ENCODE measurements at regions not wholly inside any gene's neighbourhood (a gene's known extent, or its start where the extent isn't known, plus 50 kb on each side); places are given as distances from the start of the nearest gene placed in this dataset.
"Not testable (repeated sequence)": the region's sequence is repeated elsewhere in the genome, so short reads cannot be mapped to it uniquely, and the experiment has no call there.

DNA sequence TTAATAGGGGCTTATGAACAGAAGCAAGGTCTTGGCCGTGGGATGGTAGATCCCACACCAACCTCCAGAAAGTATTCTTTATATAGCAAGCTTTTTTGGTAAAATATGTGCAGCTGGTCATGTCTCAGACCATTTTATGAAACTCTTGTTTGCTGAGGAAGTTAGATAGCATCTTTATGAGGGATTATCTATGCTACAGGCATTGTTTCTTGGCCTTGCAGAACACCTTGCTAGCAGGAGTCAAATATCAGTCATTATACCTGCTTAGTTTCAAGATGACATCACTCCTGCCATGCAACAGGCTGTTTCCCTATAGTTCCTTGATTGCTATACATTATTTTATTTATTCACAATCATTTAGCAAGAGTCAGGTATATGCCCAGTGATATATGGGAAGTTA is 84.8 kb upstream of the LRFN5 start:
- Histone ChIP-seq H3K36me3 (ENCODE audit: control insufficient read depth, insufficient read depth, low read length) (no peaks in the 10 kb centered on the region), H3K27me3 (ENCODE audit: control insufficient read depth, insufficient read depth, low read length) (no peaks in the 10 kb centered on the region), H3K4me3 (ENCODE audit: low read depth, low read length) (no peak overlapping the region)
- DNase-seq (ENCODE audit: low read depth): no peak
- TF ChIP-seq, protein P1, sequence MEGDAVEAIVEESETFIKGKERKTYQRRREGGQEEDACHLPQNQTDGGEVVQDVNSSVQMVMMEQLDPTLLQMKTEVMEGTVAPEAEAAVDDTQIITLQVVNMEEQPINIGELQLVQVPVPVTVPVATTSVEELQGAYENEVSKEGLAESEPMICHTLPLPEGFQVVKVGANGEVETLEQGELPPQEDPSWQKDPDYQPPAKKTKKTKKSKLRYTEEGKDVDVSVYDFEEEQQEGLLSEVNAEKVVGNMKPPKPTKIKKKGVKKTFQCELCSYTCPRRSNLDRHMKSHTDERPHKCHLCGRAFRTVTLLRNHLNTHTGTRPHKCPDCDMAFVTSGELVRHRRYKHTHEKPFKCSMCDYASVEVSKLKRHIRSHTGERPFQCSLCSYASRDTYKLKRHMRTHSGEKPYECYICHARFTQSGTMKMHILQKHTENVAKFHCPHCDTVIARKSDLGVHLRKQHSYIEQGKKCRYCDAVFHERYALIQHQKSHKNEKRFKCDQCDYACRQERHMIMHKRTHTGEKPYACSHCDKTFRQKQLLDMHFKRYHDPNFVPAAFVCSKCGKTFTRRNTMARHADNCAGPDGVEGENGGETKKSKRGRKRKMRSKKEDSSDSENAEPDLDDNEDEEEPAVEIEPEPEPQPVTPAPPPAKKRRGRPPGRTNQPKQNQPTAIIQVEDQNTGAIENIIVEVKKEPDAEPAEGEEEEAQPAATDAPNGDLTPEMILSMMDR (IDR thresholded peaks at IDR 0.05; ENCODE audit: insufficient read depth, low read depth, low read length): no peak
- ChIA-PET POLR2A (no interaction called here), CTCF (no interaction called here)

DNA sequence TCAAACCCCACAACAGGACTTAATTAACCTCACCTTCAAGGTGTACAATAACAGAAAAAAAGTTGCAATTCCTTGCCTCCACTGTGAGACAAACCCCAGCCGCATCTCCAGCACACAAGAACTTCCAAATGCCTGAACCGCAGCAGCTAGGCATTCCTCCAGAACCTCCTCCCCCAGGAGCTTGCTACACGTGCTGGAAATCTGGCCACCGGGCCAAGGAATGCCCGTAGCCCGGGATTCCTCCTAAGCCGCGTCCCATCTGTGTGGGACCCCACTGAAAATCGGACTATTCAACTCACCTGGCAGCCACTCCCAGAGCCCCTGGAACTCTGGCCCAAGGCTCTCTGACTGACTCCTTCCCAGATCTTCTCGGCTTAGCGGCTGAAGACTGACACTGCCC is 88.6 kb upstream of the LRFN5 start:
- CTCF ChIA-PET; DNase-seq (ENCODE audit: low read depth); H3K27me3 ChIP-seq (ENCODE audit: control insufficient read depth, insufficient read depth, low read length); POLR2A ChIA-PET; H3K4me3 ChIP-seq (ENCODE audit: low read depth, low read length); H3K36me3 ChIP-seq (ENCODE audit: control insufficient read depth, insufficient read depth, low read length): not testable (repeated sequence)

DNA sequence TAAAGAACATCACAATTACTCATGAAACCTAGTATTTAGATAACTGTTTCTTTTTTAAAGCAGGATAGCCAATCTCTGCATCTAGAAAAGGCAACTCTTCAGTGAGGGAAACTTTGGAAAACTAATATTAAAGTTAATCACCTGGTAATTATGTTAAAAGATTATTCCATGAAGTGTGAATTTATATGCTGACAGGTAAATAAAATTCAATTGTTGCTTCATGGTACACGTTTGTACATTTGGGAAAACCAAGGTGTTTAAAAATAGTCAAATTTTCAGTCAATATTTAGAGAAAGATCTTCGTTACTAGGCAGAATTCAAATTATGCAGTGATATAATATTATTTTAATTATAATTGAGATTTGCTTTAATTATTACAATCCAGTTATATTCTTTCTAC is 100.1 kb upstream of the LRFN5 start:
- TF ChIP-seq, protein P1 (IDR thresholded peaks at IDR 0.05; ENCODE audit: insufficient read depth, low read depth, low read length): no peak
- H3K36me3 ChIP-seq (ENCODE audit: control insufficient read depth, insufficient read depth, low read length): no peaks in the 10 kb centered on the region
- ChIA-PET POLR2A (interaction anchor here (0.6 kb wide), 1 partner anchor 8 kb away, joined by 7 read pairs; no protein-coding TSS in a partner anchor), CTCF (no interaction called here)
- H3K4me3 ChIP-seq (ENCODE audit: low read depth, low read length): no peak overlapping the region
- no peaks in the 10 kb centered on the region for H3K27me3 ChIP-seq (ENCODE audit: control insufficient read depth, insufficient read depth, low read length)
- DNase-seq (ENCODE audit: low read depth): no peak

DNA sequence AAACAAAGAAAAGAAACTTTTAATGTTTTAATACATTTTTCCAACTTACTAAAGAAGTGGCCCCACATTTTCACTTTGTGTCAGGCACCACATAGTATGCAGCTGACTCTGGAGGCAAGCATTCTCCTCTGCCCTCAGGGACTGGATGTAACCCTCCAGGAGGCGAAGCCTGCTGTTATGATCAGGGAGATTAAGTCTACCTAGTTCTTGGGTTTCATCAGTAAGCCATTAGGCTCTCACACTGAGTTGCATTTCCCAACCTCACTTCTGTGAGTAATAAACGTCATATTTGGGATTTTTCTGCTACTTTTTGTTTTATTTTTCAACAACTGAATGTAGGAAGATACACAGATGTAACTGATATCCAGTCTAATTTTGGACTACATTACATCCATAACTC is 101.2 kb upstream of the LRFN5 start:
- DNase-seq (ENCODE audit: low read depth): no peak
- Histone ChIP-seq H3K36me3 (ENCODE audit: control insufficient read depth, insufficient read depth, low read length) (no peaks in the 10 kb centered on the region), H3K27me3 (ENCODE audit: control insufficient read depth, insufficient read depth, low read length) (no peaks in the 10 kb centered on the region), H3K4me3 (ENCODE audit: low read depth, low read length) (no peak overlapping the region)
- TF ChIP-seq, protein P1 (IDR thresholded peaks at IDR 0.05; ENCODE audit: insufficient read depth, low read depth, low read length): no peak
- CTCF ChIA-PET: no interaction called here
- POLR2A ChIA-PET: no interaction called here

DNA sequence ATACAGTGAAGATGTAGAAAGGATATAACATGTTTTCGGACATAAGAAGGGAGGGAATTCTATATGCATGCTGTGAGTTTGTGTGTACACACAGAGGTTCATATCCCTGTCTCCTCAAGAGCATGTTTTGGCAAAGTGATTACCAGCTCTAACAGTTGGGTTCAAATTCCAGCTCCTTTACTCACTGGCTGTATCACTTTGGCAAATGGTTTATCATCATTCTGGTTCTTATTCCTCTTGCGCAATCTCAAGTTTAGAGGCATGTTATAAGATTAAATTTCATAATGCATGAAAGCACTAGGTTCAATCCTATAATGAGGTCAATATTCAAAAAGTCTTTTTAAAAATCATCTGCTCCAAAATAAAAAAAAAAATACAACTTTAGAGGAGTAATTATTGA is 107.7 kb upstream of the LRFN5 start:
- TF ChIP-seq, protein P1 (IDR thresholded peaks at IDR 0.05; ENCODE audit: insufficient read depth, low read depth, low read length): no peak
- H3K4me3 ChIP-seq (ENCODE audit: low read depth, low read length): no peak overlapping the region

DNA sequence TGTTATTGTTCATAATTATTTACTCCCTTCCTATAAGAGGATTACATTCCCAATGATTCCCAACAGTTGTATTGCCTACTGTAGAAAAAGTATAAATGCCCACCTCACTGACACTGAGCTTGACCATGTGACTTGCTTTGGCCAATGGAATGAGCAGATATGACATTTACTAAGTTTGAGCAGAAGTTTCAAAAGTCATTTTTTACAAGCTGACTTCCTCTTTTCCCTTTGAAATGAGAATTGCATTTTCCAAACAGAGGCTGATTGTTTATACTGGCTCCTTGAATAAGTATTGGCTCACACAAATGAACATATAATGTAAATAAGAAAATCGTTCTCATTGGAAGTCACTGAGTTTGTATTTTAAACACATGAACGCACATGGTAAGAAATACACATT is 116.4 kb upstream of the LRFN5 start:
- H3K27me3 ChIP-seq (ENCODE audit: control insufficient read depth, insufficient read depth, low read length): no peaks in the 10 kb centered on the region
- no peak overlapping the region for H3K4me3 ChIP-seq (ENCODE audit: low read depth, low read length)
- no peaks in the 10 kb centered on the region for H3K36me3 ChIP-seq (ENCODE audit: control insufficient read depth, insufficient read depth, low read length)
- no peak for DNase-seq (ENCODE audit: low read depth)
- ChIA-PET POLR2A (no interaction called here), CTCF (no interaction called here)
- TF ChIP-seq, protein P1 (IDR thresholded peaks at IDR 0.05; ENCODE audit: insufficient read depth, low read depth, low read length): no peak

More for the DNA sequence above, 107.7 kb upstream of the LRFN5 start:
- CTCF ChIA-PET: no interaction called here
- Histone ChIP-seq H3K36me3 (ENCODE audit: control insufficient read depth, insufficient read depth, low read length) (no peaks in the 10 kb centered on the region), H3K27me3 (ENCODE audit: control insufficient read depth, insufficient read depth, low read length) (no peaks in the 10 kb centered on the region)
- no peak for DNase-seq (ENCODE audit: low read depth)
- POLR2A ChIA-PET: no interaction called here
